AG04449 (cell line): ENCODE measurements at regions not wholly inside any gene's neighbourhood (a gene's known extent, or its start where the extent isn't known, plus 50 kb on each side); places are given as distances from the start of the nearest gene placed in this dataset.

ENCODE experiments used
- CTCF ChIA-PET: fragments of 350-600 bp; formaldehyde crosslinking; extraction: SDS; loops from one replicate; lab custom pipeline; 2021; ENCODE audit warnings: antibody characterized with exemption; lab: Yijun Ruan, JAX
- POLR2A ChIA-PET: fragments of 400-600, 350-600 bp; formaldehyde crosslinking; extraction: SDS; loops from one replicate; lab custom pipeline; 2020; ENCODE audit warnings: antibody characterized with exemption, inconsistent platforms; lab: Yijun Ruan, JAX
- DNase-seq: peaks from one replicate; pipeline ENCODE4 v3.0.0-alpha.2; 2010; ENCODE audit warnings: low read depth, low spot score
- H3K4me3 ChIP-seq: 2 replicates; pipeline ENCODE4 v1.5.1; 2011; ENCODE audit warnings: low read depth, mild to moderate bottlenecking, control low read depth, low read length
- TF ChIP-seq, protein P1 (sequence below): IDR thresholded peaks from one replicate; pipeline ENCODE4 v1.5.1; 2011; ENCODE audit warnings: mild to moderate bottlenecking, moderate library complexity, low read length, control low read depth, inconsistent platforms; ENCODE audit not compliant: insufficient read depth; ENCODE audit errors: missing control alignments

DNA sequence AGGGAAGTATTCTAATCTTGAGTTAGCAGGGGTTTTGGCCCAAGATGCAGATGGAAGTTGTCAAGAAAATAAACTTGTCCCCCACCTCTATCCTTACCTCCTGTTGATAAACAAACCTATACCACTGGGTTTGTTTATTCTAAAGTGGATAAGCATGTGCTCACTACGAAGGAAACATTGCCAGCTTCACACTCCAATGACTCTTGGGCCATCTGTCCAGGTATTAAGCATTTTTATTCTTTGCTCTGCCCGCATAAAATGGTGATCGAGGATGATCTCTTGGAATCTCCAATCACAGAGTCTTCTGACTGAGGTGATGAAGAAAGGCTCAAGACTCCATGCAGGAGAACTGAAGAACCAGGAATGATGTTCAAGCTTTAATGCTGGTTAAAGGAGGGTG lies 1908.4 kb upstream of the PIK3C3 start:
- ChIA-PET POLR2A (no interaction called here), CTCF (no interaction called here)
- no peak for DNase-seq
- TF ChIP-seq, protein P1, sequence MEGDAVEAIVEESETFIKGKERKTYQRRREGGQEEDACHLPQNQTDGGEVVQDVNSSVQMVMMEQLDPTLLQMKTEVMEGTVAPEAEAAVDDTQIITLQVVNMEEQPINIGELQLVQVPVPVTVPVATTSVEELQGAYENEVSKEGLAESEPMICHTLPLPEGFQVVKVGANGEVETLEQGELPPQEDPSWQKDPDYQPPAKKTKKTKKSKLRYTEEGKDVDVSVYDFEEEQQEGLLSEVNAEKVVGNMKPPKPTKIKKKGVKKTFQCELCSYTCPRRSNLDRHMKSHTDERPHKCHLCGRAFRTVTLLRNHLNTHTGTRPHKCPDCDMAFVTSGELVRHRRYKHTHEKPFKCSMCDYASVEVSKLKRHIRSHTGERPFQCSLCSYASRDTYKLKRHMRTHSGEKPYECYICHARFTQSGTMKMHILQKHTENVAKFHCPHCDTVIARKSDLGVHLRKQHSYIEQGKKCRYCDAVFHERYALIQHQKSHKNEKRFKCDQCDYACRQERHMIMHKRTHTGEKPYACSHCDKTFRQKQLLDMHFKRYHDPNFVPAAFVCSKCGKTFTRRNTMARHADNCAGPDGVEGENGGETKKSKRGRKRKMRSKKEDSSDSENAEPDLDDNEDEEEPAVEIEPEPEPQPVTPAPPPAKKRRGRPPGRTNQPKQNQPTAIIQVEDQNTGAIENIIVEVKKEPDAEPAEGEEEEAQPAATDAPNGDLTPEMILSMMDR: no peak
- no peak overlapping the region for H3K4me3 ChIP-seq

DNA sequence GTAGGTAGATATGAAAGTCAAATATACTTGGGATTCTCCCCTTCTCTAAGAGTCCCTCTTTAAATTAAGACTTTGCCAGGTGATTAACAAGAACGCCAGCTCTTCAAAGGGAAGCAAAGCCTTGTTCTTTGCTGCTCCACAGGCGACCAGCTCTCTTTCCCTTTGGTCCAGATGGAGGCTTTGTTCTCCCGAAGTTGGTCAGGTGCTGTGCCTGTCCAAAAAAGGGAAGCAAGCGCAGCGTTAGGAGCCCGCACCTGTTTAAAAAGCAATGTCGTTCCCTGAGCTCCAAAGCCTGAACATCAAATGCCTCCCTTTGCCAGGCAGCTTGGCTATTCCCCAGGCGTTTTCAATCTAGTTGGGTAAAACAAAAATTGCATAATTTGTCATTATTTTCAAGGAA lies 1913.1 kb upstream of the PIK3C3 start:
- POLR2A ChIA-PET: no interaction called here
- TF ChIP-seq, protein P1: no peak
- DNase-seq: no peak
- no peak overlapping the region for H3K4me3 ChIP-seq
- CTCF ChIA-PET: no interaction called here

DNA sequence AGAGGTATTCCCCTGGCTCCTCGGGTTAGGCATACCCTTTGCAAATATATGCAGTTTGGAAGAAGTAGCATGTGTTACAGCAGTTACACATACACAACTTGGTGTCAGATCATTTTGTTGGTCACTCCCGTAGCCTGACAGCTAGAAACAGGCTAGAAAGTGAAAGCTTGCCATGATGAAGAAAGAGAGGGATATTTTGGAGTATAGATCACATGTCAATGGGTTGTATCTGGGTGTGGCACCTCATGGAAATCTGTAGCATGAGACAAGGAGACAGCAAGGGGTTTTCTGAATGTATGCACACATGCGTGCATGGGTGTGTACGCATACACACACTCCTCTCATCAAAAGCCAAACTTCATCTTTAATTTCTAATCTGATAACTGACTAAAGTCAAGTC lies 1914.5 kb upstream of the PIK3C3 start:
- POLR2A ChIA-PET: no interaction called here
- H3K4me3 ChIP-seq: no peak overlapping the region
- DNase-seq: no peak
- CTCF ChIA-PET: no interaction called here
- TF ChIP-seq, protein P1: no peak

DNA sequence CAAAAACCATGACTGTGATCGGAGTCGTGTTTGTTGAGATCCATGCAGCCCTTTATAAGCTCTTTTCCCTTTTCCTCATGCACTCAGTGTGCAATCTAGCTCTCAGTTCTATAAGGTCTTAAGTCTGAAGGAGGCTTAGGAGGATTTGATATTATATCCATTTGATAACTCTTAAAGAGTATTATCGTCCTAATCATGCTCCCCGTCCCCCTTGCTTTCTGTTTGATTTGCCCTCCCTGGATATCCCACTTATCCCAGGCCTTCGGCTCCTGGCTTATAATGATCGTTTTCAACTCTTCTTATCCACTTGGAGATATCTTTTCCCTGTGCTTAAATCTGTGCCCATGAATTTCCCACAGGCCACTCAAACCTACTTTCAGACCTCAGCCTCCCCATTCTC lies 1917.7 kb upstream of the PIK3C3 start:
- ChIA-PET CTCF (no interaction called here), POLR2A (no interaction called here)
- no peak for DNase-seq

DNA sequence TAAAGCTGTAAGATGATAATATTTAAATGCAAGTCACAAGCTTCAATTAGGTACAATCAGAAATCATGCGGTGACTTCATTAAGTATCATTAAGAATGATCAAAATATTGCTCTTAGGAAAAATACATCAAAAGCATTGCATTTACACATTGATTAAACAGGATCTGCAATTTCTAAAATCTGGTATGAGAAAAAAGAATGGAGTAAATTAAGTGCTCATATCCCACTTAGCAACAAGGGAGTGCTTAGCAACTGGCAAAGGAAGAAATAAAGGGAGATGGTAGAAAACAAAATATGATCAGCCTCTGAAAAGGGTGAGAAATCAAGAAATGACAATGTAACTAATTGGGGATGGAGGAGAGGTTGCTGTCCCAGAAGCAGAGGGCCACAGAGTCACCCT lies 1918.2 kb upstream of the PIK3C3 start:
- ChIA-PET CTCF (no interaction called here), POLR2A (no interaction called here)
- DNase-seq: no peak
- H3K4me3 ChIP-seq: no peak overlapping the region
- TF ChIP-seq, protein P1: no peak

More for the DNA sequence above, 1917.7 kb upstream of the PIK3C3 start:
- H3K4me3 ChIP-seq: no peak overlapping the region
- TF ChIP-seq, protein P1: no peak

DNA sequence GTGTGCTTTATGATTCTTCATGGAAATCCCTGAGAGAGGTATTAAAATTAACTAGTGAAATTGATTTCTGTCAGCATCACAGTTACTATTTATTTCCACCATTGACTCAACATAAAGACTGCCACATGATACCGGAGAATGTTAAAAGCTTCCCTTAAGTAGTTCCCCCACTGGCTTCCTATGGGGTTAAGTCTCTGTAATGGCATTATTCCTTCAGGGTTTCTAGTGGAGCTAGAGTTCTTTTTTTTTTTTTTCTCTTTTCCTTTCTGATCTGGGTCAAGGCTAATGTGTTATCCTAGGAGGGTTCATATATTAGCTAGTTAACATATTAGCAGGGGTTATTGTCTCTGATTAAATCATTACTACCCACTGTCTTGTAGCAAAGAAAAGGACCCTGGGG lies 1919.1 kb upstream of the PIK3C3 start:
- POLR2A ChIA-PET: no interaction called here

More for the DNA sequence above, 1919.1 kb upstream of the PIK3C3 start:
- no peak overlapping the region for H3K4me3 ChIP-seq
- TF ChIP-seq, protein P1: no peak
- no peak for DNase-seq
- CTCF ChIA-PET: no interaction called here
